ENCODE measurements at regions not wholly inside any gene's neighbourhood (a gene's known extent, or its start where the extent isn't known, plus 50 kb on each side); places are given as distances from the start of the nearest gene placed in this dataset.

- intact Hi-C loops (cut with micrococcal nuclease): no loop called here
- Histone ChIP-seq H3K9me3 (ENCODE audit: control insufficient read depth in 1 of 2, insufficient read depth in 1 of 2, low read depth in 1 of 2, low read length in 2 of 2) (no peaks in the 10 kb centered on the region), H3K9me2 (ENCODE audit: insufficient read depth) (no peaks in the 10 kb centered on the region), H3K4me3 (replicated peaks in 1 of 2; ENCODE audit: low read depth in 1 of 2, low read length in 2 of 2) (no peak overlapping the region), H3K9ac (ENCODE audit: low read length) (no peak overlapping the region), H3K4me2 (ENCODE audit: low read length) (no peak overlapping the region), H4K20me1 (ENCODE audit: insufficient read depth) (no peaks in the 10 kb centered on the region), H3K36me3 (ENCODE audit: control insufficient read depth in 1 of 2, insufficient read depth in 2 of 2, low read length in 2 of 2) (no peaks in the 10 kb centered on the region), H2AFZ (ENCODE audit: low read depth, low read length, poor library complexity, severe bottlenecking) (no peak overlapping the region), H3K4me1 (ENCODE audit: control insufficient read depth in 1 of 2, insufficient read depth in 2 of 2, low read length in 2 of 2) (no peaks in the 10 kb centered on the region), H3K27me3 (ENCODE audit: insufficient read depth, low read length) (no peaks in the 10 kb centered on the region), H3K27ac (ENCODE audit: low read depth, low read length) (no peak overlapping the region), H3K79me2 (ENCODE audit: insufficient read depth, low read length) (no peaks in the 10 kb centered on the region)
- ATAC-seq (no peak), DNase-seq (ENCODE audit: low read depth, low spot score) (no peak)
- RAD21 ChIA-PET (ENCODE audit: low non-redundant PET in 1 of 2, low total read pairs in 2 of 2, uncharacterized antibody in 2 of 2, unreplicated experiment in 2 of 2): no interaction called here
- TF ChIP-seq MAX (IDR thresholded peaks at IDR 0.05): no peak
- TF ChIP-seq EGR1 (IDR thresholded peaks at IDR 0.05; ENCODE audit: low read depth): no peak
- TF ChIP-seq CTCF (IDR thresholded peaks at IDR 0.05 in 2 of 3, conservative IDR thresholded peaks at IDR 0.05 in 1 of 3; ENCODE audit: borderline replicate concordance in 1 of 3, insufficient read depth in 1 of 3, low read depth in 2 of 3, low read length in 2 of 3): no peak
- no peak for TF ChIP-seq YY1 (IDR thresholded peaks at IDR 0.05; ENCODE audit: extremely low read depth, insufficient replicate concordance, low read depth, low read length)
- TF ChIP-seq POLR2A (IDR thresholded peaks at IDR 0.05; ENCODE audit: borderline replicate concordance, extremely low read depth, insufficient read depth, insufficient read length): no peak
- no peak for TF ChIP-seq REST (IDR thresholded peaks at IDR 0.05; ENCODE audit: low read depth)
- TF ChIP-seq ZBTB33 (IDR thresholded peaks at IDR 0.05; ENCODE audit: extremely low read depth, insufficient replicate concordance, low read length): no peak
- POLR2A ChIA-PET: no interaction called here
- no TSS peak for BruUV-seq (replicated peaks)
- CTCF ChIA-PET: no interaction called here
Observed at GRCh38 chr18:45363196-45363595, 252.1 kb upstream of the SLC14A2 start.
